Fibroblast of lung (primary cell): ENCODE measurements at regions not wholly inside any gene's neighbourhood (a gene's known extent, or its start where the extent isn't known, plus 50 kb on each side); places are given as distances from the start of the nearest gene placed in this dataset.

Experiments
- EZH2 ChIP-seq: IDR thresholded peaks from 2 replicates; pipeline ENCODE4 v1.5.1; 2012; ENCODE audit warnings: low read length, control low read depth, mild to moderate bottlenecking; ENCODE audit errors: missing control alignments
- TF ChIP-seq, protein P1 (sequence below), 2 donors: IDR thresholded peaks in 1 of 2; conservative IDR thresholded peaks in 1 of 2; 1 replicate in 1 of 2; 2 replicates in 1 of 2; pipeline ENCODE4 v1.5.1; 2011 to 2012; ENCODE audit warnings: low read length in 2 of 2, control low read depth in 1 of 2, inconsistent platforms in 1 of 2, low read depth in 1 of 2, mild to moderate bottlenecking in 1 of 2

DNA sequence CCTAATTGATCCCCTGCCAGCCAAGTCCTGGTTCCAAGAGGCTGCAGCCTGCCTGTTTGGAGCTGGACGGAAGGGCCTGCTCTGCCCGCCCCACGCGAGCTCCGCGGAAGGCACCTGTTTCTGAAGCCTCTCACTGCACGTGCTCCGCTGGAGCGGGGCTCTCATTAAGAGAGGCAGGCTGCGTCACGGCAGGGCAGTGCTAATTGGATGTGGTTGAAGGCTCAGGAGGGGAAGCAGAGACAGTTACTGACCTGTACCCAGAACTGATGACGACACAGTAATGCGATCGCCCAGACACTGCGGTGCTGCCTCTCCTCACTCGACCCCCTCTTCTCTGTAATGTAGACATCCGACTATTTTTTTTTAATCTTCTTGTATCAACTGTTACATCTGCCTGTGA, 411.1 kb upstream of the MGMT start:
- TF ChIP-seq, protein P1, sequence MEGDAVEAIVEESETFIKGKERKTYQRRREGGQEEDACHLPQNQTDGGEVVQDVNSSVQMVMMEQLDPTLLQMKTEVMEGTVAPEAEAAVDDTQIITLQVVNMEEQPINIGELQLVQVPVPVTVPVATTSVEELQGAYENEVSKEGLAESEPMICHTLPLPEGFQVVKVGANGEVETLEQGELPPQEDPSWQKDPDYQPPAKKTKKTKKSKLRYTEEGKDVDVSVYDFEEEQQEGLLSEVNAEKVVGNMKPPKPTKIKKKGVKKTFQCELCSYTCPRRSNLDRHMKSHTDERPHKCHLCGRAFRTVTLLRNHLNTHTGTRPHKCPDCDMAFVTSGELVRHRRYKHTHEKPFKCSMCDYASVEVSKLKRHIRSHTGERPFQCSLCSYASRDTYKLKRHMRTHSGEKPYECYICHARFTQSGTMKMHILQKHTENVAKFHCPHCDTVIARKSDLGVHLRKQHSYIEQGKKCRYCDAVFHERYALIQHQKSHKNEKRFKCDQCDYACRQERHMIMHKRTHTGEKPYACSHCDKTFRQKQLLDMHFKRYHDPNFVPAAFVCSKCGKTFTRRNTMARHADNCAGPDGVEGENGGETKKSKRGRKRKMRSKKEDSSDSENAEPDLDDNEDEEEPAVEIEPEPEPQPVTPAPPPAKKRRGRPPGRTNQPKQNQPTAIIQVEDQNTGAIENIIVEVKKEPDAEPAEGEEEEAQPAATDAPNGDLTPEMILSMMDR (conservative IDR thresholded peaks at IDR 0.05 in 1 of 2, IDR thresholded peaks at IDR 0.05 in 1 of 2; ENCODE audit: low read depth in 1 of 2, low read length in 2 of 2), result no peak
- TF ChIP-seq EZH2, result no peak
